Hippocampal formation (tissue), 2 donors: ENCODE measurements at regions not wholly inside any gene's neighbourhood (a gene's known extent, or its start where the extent isn't known, plus 50 kb on each side); places are given as distances from the start of the nearest gene placed in this dataset.

Source experiments
- DNase-seq, 2 donors: peaks; one replicate each; lab custom pipeline; 2025; lab: John Stamatoyannopoulos, UW

DNA sequence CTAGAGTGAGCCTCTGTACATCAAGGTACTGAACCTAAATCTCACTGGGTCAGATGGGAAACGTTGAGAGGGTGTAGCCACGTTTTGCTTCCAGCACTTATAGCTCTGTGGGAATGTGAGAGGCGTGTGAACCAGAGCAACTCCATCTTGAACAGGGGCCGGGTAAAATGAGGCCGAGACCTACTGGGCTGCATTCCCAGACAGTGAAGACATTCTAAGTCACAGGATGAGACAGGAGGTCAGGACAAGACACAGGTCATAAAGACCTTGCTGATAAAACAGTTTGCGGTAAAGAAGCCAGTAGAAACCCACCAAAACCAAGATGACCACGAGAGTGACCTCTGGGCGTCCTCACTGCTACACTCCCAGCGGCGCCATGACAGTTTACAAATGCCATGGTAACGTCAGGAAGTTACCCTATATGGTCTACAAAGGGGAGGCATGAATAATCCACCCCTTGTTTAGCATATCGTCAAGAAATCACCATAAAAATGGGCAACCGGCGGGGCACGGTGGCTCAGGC is 63.4 kb upstream of the NCOR2 start:
- DNase-seq, result no peak

DNA sequence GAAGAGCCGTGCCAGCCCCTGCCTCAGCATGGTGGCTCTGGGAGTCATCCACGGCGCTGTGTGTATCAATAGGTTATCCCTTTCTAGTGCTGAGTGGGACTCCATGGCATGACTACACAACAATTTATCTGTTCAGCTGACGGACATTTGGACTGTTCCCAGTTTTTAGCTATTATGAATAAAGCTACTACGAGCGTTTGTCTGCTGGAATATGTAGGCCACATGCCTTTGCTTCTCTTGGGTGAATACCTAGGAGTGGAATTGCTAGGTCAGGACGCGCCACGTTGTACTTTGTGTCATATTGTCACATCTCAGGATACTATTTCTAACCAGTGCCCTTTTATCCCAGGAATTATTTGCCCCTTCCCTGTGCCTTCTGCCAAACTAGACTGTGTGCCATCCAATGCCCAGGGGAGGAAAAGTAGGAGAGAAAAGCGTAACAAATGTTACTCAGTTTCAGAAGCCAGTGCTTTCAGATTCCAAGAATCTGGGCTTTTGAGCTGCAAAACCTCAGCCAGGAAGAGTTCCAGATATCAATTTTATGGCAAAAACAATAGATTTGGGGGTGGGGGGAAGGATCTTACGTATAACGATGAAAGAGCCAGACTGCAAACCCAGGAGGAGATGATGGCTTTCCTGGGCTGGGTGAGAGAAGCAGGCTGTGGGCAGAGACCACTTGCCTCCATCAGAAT is 62.5 kb upstream of the NCOR2 start:
- DNase-seq, result no peak

DNA sequence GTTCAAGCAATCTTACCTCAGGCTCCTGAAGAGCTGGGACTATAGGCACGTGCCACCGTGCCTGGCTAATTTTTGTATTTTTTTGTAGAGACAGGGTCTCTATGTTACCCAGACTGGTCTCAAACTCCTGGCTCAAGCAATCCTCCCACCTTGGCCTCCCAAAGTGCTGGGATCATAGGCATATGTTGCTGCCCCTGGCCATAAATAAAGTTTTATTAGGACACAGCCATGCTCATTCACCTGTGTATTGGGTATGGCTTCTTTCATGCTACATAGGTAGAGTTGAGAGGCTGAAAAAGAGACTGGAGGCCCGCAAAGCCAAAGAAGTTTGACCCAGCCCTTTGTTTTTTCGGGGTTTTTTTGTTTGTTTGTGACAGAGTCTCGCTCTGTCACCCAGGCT is 61.7 kb upstream of the NCOR2 start:
- DNase-seq, result no peak

DNA sequence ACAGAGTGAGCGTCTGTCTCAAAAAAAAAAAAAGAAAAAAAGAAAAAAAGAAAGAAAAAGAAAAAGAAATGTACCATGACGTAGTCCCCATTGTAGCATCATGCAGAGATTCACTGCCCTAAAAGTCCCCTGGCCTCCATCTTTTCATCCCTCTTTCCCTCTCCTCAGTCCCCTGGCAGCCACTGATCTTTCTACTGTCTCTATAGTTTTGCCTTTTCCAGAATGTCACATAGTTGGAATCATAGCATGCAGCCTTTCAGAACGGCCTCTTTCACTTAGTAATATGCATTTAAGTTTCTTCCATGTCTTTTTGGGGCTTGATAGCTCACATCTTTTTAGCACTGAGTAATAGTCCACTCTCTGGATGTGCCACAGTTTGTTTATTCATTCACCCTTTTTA is 60.5 kb upstream of the NCOR2 start:
- no peak for DNase-seq

DNA sequence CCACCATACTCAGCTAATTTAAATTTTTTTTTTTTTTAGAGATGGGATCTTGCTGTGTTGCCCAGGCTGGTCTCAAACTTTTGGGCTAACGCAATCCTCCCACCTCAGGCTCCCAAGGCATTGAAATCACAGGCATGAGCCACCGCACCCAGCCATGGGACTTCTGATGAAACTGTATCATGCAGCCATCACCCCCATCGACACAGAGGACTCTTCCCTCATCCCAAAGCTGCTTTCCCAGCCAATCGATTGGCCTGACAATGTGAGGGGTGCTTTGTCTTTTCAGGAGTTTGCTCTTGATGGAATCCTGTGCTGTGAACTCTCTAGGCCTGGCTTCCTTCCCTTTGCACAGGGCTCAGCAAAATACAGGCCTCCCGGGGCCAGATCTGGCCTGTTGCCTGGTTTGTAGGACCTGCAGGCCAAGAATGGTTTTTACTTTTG is 59.6 kb upstream of the NCOR2 start:
- DNase-seq, result no peak

DNA sequence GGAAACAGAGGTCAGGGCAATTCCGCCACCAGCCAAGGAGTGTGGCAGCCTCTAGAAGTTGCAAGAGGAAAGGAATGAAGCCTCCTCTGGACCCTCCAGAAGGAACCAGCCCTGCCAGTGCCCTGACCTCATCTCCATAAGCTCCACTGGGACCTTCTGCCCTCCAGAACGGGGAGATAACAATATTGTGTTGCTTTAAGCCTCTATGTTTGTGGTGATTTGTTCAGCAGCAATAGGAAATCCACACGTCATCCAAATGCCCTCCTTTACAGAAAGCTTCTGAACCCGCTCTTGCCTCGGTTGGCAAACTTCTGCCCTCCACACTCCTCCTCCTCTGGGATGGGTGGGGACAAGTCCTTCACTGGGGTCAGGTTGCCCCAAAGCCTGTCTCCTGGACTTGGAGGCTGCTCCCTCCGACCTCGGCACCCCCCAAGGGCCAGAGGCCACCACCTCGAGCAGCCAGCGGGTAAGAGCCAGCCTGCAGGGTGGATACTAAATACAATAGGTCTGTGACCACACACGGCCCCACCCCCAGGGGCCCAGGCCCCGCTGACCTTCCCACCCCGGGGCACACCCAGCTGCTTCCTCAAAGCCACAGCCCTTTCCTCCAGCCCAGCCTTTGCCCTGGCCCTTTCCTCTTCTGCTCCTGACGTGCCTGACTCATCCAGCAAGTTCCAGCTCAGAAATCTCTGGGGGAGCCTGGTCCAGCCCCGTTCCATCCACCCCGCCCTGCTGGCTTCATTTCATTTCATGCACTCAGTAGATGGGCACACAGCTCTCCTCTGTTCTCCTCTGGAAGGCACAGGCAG is 58.7 kb upstream of the NCOR2 start:
- no peak for DNase-seq

DNA sequence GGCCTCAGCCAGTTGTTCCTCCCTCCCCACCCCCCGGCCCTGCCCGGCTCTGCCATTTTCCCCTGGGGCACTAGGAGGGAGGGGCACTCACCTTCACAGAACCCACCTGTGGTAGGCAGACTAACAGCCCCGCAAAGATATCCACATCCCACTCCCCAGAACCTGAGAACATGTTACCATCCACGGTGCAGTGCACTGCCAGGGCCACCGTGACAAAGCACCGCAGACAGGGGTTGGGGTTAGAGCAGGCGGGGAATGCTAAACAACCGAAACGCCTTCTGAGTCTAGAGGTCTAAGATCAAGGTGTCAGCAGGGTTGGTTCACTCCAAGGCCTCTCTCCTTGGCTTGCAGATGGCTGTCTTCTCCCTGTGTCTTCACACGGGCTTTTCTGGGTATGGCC is 57.4 kb upstream of the NCOR2 start:
- DNase-seq, result no peak

DNA sequence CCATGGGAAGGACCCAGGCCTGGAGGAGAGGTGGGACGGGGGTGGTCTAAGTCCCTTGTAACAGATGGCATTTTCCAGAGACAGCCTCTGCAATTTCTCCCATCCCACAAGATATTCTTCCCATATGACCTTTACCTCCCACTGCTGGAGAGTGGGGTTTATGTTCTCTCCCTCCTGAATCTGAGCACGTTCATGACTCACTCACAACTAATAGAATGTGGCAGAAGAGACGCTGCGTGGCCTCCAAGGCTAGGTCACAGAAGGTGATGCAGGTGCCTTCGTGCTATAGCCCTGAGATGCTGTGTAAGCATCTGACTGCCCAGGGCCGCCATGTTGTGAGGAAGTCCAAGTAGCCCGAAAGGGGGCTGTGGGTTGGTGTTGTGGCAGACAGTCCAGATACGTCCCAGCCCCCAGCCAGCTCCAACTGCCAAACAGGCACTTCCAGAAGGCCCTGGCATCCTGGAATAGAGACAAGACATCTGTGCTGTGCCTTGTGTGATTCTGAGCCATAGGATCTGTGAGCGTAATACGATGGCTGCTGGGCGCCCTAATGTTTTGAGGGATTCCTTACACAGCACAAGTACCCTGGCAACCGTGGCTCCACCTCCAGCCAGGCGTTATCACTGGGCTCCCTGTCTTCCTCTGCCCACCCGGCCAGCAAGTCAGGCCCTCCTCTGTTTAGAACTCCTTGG is 56.1 kb upstream of the NCOR2 start:
- no peak for DNase-seq

DNA sequence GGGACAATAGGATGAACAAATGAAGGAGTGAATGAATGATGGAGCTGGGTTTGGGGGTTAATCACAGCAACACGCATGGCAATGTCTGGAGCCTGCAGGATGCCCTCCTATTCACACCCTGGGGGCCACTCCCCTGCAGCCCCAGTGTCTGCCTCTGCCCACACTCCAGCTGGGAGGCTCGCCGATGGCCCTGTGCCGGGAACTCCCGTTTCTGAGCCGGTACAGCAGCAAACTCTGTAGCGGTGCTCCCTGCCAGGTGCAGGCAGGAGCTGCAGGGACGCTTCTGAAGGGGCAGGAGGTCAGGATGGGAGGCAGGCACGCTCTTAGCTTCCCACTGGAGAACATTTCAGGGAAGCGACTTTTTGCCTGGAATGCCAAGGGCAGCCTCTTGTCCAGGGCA is 55.4 kb upstream of the NCOR2 start:
- DNase-seq, result no peak

DNA sequence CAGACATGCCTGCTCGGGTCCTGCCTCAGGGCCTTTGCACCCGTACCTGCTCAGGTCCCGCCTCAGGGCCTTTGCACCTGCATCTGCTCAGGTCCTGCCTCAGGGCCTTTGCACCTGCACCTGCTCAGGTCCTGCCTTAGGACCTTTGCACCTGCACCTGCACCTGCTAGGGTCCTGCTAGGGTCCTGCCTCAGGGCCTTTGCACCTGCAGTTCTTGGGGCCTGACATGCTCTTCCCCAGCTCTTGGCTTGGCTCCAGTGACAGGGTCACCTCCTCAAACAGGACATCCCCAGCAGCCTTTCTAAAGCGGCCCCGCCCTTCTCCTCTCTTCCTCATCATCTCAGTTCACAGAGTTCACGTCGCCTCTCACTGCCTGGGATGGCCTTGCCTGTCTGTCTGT is 54.9 kb upstream of the NCOR2 start:
- DNase-seq, result no peak

DNA sequence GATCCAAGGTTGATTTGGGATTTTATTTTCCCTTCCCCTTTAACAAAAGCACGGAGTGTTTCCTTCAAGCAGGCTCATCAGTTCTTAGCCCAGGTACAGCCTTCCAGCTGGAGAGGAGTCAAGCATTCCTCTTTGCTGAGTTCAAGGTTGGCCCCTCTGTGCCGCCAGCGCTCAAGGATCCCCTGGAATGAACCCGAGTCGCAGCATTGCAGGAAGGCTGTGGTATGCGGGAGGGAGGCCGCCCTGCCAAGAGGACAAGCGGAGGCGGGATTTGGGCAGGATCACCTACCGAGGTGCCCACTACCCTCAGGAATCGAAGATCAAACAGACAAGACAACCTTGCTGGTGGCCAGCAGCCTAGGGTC is 53.9 kb upstream of the NCOR2 start:
- no peak for DNase-seq

DNA sequence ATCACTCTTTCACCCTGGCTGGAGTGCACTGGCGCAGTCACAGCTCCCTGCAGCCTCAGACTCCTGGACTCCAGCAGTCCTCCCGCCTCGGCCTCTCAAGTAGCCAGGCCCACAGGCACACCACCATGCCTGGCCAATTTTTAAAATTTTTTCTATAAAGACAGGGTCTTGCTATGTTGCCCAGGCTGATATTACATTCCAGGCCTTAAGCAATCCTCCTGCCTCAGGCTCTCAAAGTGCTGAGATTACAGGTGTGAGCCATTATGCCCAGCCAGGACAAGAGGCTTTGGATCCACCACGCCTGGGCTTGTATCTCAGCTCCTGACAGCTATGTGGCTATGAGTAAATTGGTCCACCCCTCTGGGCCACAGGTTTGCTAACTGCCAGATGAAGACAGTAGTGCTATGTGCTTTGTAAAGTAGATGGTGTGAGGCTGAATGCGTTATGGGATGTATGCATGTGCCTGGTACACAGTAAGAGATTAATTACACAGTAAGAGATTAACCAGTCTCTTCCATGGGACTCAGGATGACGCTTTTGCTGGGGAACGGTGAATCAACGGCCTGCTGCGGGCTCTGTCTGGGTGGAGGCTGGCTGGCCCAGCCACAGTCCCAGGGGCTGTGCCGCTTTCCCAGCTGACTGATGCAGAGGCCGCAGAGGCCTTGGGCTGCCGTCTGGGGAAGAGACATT is 53.3 kb upstream of the NCOR2 start:
- DNase-seq, result no peak

DNA sequence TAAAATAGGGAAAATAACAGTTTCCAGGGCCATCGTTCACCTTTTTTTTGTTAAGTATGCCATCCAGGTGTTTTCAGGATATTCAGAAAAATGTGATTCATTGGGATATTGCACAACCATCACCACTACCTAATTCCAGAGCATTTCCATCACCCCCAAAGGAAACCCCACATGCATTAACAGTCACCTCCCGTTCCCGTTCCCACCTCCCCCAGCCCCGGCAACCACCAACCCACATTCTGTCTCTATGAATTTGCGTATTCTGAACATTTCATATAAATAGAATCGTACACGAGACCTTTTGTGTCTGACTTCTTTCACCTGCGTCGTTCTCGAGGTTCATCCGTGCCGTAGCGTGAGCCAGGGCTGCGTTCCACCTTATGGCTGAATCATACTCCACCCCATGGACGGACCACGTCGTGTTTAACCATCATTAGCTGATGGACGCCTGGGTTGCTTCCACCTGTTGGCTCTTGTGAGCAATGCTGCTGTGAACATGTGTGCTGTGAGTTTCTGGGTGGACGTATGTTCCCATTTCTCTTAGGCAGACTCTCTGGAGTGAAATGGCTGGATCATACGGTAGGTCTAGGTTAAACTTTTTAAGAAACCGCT is 51.0 kb upstream of the NCOR2 start:
- no peak for DNase-seq

DNA sequence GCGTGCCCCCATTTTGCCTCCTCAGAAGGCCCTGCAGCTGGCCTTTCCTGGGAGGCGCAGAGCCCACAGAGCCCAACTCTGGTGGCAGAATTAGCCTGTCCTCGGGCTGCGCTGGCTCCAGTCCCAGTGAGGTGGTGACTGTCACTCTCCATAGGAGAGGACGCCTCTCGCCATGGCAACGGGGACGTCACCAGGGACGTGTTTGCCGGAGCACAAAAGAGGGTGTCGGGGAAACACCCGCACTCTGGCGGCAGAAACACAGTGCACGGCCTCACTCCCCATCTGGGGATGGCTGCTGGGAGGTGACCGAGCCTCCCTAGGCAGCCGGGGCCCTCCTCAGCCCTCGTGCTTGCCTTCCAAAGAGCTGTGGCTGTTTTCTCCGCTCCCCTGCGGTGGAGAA is 50.2 kb upstream of the NCOR2 start:
- no peak for DNase-seq
